ENCODE measurements at regions not wholly inside any gene's neighbourhood (a gene's known extent, or its start where the extent isn't known, plus 50 kb on each side); places are given as distances from the start of the nearest gene placed in this dataset.
"Not testable (repeated sequence)": the region's sequence is repeated elsewhere in the genome, so short reads cannot be mapped to it uniquely, and the experiment has no call there.

GRCh38 chr6:125586605-125587004 is 162.8 kb upstream of the HEY2 start:
- no peak for DNase-seq (ENCODE audit: extremely low spot score in 2 of 2)
- Histone ChIP-seq H3K4me3 (no peak overlapping the region), H3K9me3 (no peaks in the 10 kb centered on the region), H3K27me3 (no peaks in the 10 kb centered on the region), H3K27ac (no peak overlapping the region), H3K4me1 (no peaks in the 10 kb centered on the region), H3K36me3 (no peaks in the 10 kb centered on the region)
- TF ChIP-seq CTCF (IDR thresholded peaks at IDR 0.05) = no peak
- no peak for TF ChIP-seq POLR2A (IDR thresholded peaks at IDR 0.05)
- TF ChIP-seq POLR2AphosphoS5 (IDR thresholded peaks at IDR 0.05; ENCODE audit: insufficient read depth in 1 of 2, low read depth in 1 of 2) = no peak
- intact Hi-C loops (cut with DNase I) = no loop called here

- intact Hi-C loops (cut with DNase I) = no loop called here
- TF ChIP-seq POLR2AphosphoS5 (IDR thresholded peaks at IDR 0.05; ENCODE audit: insufficient read depth in 1 of 2, low read depth in 1 of 2) (no peak), POLR2A (IDR thresholded peaks at IDR 0.05) (no peak), CTCF (IDR thresholded peaks at IDR 0.05) (no peak)
- no peak for DNase-seq (ENCODE audit: extremely low spot score in 2 of 2)
Measured at GRCh38 chr6:125587666-125588632, 161.5 kb upstream of the HEY2 start.

GRCh38 chr6:125591796-125592195 is 157.6 kb upstream of the HEY2 start:
- DNase-seq (ENCODE audit: extremely low spot score in 2 of 2); H3K27me3 ChIP-seq; H3K4me3 ChIP-seq; H3K36me3 ChIP-seq; H3K27ac ChIP-seq; intact Hi-C loops (cut with DNase I); H3K9me3 ChIP-seq; H3K4me1 ChIP-seq: not testable (repeated sequence)

More at GRCh38 chr6:125587666-125588632, 161.5 kb upstream of the HEY2 start:
- no peaks in the 10 kb centered on the region for H3K9me3 ChIP-seq
- no peaks in the 10 kb centered on the region for H3K4me1 ChIP-seq
- H3K27ac ChIP-seq = no peak overlapping the region
- no peaks in the 10 kb centered on the region for H3K36me3 ChIP-seq
- H3K4me3 ChIP-seq = no peak overlapping the region
- no peaks in the 10 kb centered on the region for H3K27me3 ChIP-seq

GRCh38 chr6:125593746-125594145 is 155.7 kb upstream of the HEY2 start:
- Histone ChIP-seq H3K4me3 (no peak overlapping the region), H3K36me3 (no peaks in the 10 kb centered on the region), H3K27me3 (no peaks in the 10 kb centered on the region), H3K9me3 (no peaks in the 10 kb centered on the region), H3K4me1 (no peaks in the 10 kb centered on the region), H3K27ac (no peak overlapping the region)
- intact Hi-C loops (cut with DNase I) = no loop called here
- no peak for DNase-seq (ENCODE audit: extremely low spot score in 2 of 2)
- TF ChIP-seq POLR2A (IDR thresholded peaks at IDR 0.05) (no peak), POLR2AphosphoS5 (IDR thresholded peaks at IDR 0.05; ENCODE audit: insufficient read depth in 1 of 2, low read depth in 1 of 2) (no peak), CTCF (IDR thresholded peaks at IDR 0.05) (no peak)

- Histone ChIP-seq H3K9me3 (no peaks in the 10 kb centered on the region), H3K27ac (no peak overlapping the region), H3K4me3 (no peak overlapping the region), H3K27me3 (no peaks in the 10 kb centered on the region), H3K36me3 (no peaks in the 10 kb centered on the region), H3K4me1 (no peaks in the 10 kb centered on the region)
- DNase-seq (ENCODE audit: extremely low spot score in 2 of 2) = no peak
- TF ChIP-seq POLR2AphosphoS5 (IDR thresholded peaks at IDR 0.05; ENCODE audit: insufficient read depth in 1 of 2, low read depth in 1 of 2) = no peak
- intact Hi-C loops (cut with DNase I) = no loop called here
Measured at GRCh38 chr6:125596020-125596419, 153.4 kb upstream of the HEY2 start.

All from vagina (tissue), 2 donors.